ENCODE measurements at regions not wholly inside any gene's neighbourhood (a gene's known extent, or its start where the extent isn't known, plus 50 kb on each side); places are given as distances from the start of the nearest gene placed in this dataset.

DNA sequence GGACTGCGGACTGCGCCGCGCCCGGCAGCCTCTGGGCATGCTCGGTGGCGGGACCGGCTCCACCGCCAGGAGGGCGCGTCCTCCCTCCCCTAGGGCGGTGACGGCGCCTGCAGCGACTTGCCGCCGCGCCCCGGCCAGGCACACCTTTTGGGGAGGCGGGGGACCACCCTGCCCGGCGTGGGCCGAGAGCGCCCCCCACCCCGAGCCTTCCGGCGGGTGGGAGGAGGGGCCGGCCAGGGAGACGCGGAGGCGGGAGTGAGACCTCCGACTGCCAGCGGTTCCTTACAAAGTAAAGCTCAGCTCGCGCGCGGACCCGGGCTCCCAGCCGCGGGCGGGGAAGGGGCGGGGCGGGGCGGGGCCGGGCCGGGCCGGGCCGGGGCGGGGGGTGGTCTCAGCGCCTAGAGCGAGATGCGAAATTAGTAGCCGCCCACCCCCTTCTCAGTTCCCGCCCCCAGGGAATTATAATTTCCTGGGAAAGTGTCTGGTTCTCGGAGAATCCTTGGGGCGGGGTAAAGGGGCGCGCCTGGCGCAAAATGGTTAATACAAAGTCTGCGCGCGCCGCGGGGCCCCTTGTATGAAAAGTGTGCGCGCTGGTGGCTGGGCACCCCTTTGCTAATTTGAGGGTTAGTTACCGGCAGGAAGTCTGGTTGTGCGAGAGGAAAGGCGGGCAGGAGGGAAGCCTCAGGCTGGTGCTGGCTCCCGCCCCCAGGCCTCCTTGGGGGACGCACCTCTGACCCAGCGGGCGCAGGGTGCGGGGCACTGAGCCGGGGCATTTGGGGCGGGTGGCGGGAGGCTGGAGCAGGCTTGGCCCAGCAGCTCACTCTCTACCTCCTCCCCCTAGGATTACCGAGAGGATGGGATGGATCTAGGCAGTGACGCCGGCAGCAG is 224.8 kb upstream of the IL12A start:
- Mint-ChIP-seq H3K36me3 (ENCODE audit: low read depth) (no peaks in the 10 kb centered on the region), H3K9me3 (no peaks in the 10 kb centered on the region; the same call in 1 of the 3 replicates), H3K27ac (peak overlapping the region; percentile 88), H3K4me3 (peak overlapping the region; percentile 93), H3K4me1 (peaks cover 40% of the 10 kb centered on the region), H3K27me3 (ENCODE audit: insufficient read depth, low read depth, poor library complexity) (peaks cover 12% of the 10 kb centered on the region)
- Histone ChIP-seq H3K27me3 (ENCODE audit: insufficient read depth) (peaks cover 10% of the 10 kb centered on the region; the same call in 1 of the 2 replicates), H3K4me1 (ENCODE audit: insufficient read depth) (peaks cover 34% of the 10 kb centered on the region), H3K9me2 (ENCODE audit: insufficient read depth) (no peaks in the 10 kb centered on the region), H3F3A (replicated peaks; ENCODE audit: low read depth) (0 out of 2 replicates have a peak, but pooled peaks cover 3% of the 10 kb centered on the region), H3K4me2 (peak overlapping the region; percentile 99), H3K79me2 (replicated peaks; ENCODE audit: insufficient read depth) (peaks cover 26% of the 10 kb centered on the region), H3K36me3 (ENCODE audit: insufficient read depth) (no peaks in the 10 kb centered on the region), H3K27ac (ENCODE audit: low read depth) (peak overlapping the region; percentile 94), H2AFZ (peak overlapping the region; percentile 81), H4K20me1 (replicated peaks; ENCODE audit: insufficient read depth) (peaks cover 8% of the 10 kb centered on the region), H3K4me3 (peak overlapping the region; percentile 95)
- peak; percentile 65 for ATAC-seq
- no peak for TF ChIP-seq ZNF331 (CRISPR knock-in tag; IDR thresholded peaks at IDR 0.05; ENCODE audit: low read depth)
- TF ChIP-seq POLR2AphosphoS5 (IDR thresholded peaks at IDR 0.05; ENCODE audit: low read depth): peak; percentile 80
- TF ChIP-seq STAT1 (IDR thresholded peaks at IDR 0.05; ENCODE audit: unreplicated experiment): no peak
- TF ChIP-seq CREB1 (CRISPR knock-in tag; IDR thresholded peaks at IDR 0.05; ENCODE audit: low read depth): peak; percentile 58
- TF ChIP-seq, protein P1, sequence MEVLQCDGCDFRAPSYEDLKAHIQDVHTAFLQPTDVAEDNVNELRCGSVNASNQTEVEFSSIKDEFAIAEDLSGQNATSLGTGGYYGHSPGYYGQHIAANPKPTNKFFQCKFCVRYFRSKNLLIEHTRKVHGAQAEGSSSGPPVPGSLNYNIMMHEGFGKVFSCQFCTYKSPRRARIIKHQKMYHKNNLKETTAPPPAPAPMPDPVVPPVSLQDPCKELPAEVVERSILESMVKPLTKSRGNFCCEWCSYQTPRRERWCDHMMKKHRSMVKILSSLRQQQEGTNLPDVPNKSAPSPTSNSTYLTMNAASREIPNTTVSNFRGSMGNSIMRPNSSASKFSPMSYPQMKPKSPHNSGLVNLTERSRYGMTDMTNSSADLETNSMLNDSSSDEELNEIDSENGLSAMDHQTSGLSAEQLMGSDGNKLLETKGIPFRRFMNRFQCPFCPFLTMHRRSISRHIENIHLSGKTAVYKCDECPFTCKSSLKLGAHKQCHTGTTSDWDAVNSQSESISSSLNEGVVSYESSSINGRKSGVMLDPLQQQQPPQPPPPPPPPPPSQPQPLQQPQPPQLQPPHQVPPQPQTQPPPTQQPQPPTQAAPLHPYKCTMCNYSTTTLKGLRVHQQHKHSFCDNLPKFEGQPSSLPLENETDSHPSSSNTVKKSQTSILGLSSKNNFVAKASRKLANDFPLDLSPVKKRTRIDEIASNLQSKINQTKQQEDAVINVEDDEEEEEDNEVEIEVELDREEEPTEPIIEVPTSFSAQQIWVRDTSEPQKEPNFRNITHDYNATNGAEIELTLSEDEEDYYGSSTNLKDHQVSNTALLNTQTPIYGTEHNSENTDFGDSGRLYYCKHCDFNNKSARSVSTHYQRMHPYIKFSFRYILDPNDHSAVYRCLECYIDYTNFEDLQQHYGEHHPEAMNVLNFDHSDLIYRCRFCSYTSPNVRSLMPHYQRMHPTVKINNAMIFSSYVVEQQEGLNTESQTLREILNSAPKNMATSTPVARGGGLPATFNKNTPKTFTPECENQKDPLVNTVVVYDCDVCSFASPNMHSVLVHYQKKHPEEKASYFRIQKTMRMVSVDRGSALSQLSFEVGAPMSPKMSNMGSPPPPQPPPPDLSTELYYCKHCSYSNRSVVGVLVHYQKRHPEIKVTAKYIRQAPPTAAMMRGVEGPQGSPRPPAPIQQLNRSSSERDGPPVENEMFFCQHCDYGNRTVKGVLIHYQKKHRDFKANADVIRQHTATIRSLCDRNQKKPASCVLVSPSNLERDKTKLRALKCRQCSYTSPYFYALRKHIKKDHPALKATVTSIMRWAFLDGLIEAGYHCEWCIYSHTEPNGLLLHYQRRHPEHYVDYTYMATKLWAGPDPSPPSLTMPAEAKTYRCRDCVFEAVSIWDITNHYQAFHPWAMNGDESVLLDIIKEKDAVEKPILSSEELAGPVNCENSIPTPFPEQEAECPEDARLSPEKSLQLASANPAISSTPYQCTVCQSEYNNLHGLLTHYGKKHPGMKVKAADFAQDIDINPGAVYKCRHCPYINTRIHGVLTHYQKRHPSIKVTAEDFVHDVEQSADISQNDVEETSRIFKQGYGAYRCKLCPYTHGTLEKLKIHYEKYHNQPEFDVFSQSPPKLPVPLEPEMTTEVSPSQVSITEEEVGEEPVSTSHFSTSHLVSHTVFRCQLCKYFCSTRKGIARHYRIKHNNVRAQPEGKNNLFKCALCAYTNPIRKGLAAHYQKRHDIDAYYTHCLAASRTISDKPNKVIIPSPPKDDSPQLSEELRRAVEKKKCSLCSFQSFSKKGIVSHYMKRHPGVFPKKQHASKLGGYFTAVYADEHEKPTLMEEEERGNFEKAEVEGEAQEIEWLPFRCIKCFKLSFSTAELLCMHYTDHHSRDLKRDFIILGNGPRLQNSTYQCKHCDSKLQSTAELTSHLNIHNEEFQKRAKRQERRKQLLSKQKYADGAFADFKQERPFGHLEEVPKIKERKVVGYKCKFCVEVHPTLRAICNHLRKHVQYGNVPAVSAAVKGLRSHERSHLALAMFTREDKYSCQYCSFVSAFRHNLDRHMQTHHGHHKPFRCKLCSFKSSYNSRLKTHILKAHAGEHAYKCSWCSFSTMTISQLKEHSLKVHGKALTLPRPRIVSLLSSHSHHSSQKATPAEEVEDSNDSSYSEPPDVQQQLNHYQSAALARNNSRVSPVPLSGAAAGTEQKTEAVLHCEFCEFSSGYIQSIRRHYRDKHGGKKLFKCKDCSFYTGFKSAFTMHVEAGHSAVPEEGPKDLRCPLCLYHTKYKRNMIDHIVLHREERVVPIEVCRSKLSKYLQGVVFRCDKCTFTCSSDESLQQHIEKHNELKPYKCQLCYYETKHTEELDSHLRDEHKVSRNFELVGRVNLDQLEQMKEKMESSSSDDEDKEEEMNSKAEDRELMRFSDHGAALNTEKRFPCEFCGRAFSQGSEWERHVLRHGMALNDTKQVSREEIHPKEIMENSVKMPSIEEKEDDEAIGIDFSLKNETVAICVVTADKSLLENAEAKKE (CRISPR knock-in tag; IDR thresholded peaks at IDR 0.05): no peak
- TF ChIP-seq ZNF114 (CRISPR knock-in tag; IDR thresholded peaks at IDR 0.05): no peak
- TF ChIP-seq, protein P2, sequence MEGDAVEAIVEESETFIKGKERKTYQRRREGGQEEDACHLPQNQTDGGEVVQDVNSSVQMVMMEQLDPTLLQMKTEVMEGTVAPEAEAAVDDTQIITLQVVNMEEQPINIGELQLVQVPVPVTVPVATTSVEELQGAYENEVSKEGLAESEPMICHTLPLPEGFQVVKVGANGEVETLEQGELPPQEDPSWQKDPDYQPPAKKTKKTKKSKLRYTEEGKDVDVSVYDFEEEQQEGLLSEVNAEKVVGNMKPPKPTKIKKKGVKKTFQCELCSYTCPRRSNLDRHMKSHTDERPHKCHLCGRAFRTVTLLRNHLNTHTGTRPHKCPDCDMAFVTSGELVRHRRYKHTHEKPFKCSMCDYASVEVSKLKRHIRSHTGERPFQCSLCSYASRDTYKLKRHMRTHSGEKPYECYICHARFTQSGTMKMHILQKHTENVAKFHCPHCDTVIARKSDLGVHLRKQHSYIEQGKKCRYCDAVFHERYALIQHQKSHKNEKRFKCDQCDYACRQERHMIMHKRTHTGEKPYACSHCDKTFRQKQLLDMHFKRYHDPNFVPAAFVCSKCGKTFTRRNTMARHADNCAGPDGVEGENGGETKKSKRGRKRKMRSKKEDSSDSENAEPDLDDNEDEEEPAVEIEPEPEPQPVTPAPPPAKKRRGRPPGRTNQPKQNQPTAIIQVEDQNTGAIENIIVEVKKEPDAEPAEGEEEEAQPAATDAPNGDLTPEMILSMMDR (conservative IDR thresholded peaks at IDR 0.05; ENCODE audit: low read depth in 2 of 2): peak in 1 of 2 experiments; percentile 28; a peak in 1 of 4 replicates
- TF ChIP-seq, protein P3, sequence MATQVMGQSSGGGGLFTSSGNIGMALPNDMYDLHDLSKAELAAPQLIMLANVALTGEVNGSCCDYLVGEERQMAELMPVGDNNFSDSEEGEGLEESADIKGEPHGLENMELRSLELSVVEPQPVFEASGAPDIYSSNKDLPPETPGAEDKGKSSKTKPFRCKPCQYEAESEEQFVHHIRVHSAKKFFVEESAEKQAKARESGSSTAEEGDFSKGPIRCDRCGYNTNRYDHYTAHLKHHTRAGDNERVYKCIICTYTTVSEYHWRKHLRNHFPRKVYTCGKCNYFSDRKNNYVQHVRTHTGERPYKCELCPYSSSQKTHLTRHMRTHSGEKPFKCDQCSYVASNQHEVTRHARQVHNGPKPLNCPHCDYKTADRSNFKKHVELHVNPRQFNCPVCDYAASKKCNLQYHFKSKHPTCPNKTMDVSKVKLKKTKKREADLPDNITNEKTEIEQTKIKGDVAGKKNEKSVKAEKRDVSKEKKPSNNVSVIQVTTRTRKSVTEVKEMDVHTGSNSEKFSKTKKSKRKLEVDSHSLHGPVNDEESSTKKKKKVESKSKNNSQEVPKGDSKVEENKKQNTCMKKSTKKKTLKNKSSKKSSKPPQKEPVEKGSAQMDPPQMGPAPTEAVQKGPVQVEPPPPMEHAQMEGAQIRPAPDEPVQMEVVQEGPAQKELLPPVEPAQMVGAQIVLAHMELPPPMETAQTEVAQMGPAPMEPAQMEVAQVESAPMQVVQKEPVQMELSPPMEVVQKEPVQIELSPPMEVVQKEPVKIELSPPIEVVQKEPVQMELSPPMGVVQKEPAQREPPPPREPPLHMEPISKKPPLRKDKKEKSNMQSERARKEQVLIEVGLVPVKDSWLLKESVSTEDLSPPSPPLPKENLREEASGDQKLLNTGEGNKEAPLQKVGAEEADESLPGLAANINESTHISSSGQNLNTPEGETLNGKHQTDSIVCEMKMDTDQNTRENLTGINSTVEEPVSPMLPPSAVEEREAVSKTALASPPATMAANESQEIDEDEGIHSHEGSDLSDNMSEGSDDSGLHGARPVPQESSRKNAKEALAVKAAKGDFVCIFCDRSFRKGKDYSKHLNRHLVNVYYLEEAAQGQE (IDR thresholded peaks at IDR 0.05; ENCODE audit: unreplicated experiment): no peak
- DNase-seq (ENCODE audit: low spot score): peak; percentile 90
